Breast epithelium (tissue), 4 donors: ENCODE measurements at regions not wholly inside any gene's neighbourhood (a gene's known extent, or its start where the extent isn't known, plus 50 kb on each side); places are given as distances from the start of the nearest gene placed in this dataset.

ENCODE experiments used
- DNase-seq, 2 donors: peaks; one replicate each; pipeline ENCODE4 v3.0.0-alpha.2; 2019; ENCODE audit warnings: low spot score in 2 of 2
- H3K27ac ChIP-seq, 2 donors: fragments of 200-600 bp; sonication (generic) in 1 of 2; one replicate each; pipeline ENCODE4 v1.5.1; 2016 to 2019; ENCODE audit warnings: mild to moderate bottlenecking in 1 of 2
- H3K27me3 ChIP-seq, 2 donors: fragments of 200-600 bp; sonication (generic) in 1 of 2; one replicate each; pipeline versions ENCODE4 v1.5.1 to v1.6.0; 2017 to 2019; ENCODE audit warnings: control low read depth in 1 of 2, mild to moderate bottlenecking in 1 of 2
- H3K36me3 ChIP-seq: fragments of 200-600 bp; one replicate; pipeline ENCODE4 v1.5.1; 2019
- H3K4me1 ChIP-seq, 2 donors: fragments of 200-600 bp; sonication (generic); one replicate each; pipeline ENCODE4 v1.5.1; 2016 to 2019; ENCODE audit warnings: control low read depth in 1 of 2
- H3K4me3 ChIP-seq, 3 donors: fragments of 200-600 bp; sonication (generic); 1 replicate in 2 of 3; 2 replicates in 1 of 3; pipeline ENCODE4 v1.5.1; 2016 to 2019; ENCODE audit warnings: mild to moderate bottlenecking in 3 of 3, moderate library complexity in 2 of 3
- H3K9me3 ChIP-seq, 2 donors: fragments of 200-600 bp; sonication (generic) in 1 of 2; one replicate each; pipeline ENCODE4 v1.5.1; 2016 to 2019; ENCODE audit warnings: control low read depth in 1 of 2
- POLR2A ChIP-seq: fragments of 450-650 bp; IDR thresholded peaks from one replicate; pipeline ENCODE4 v1.6.1; 2016; ENCODE audit warnings: antibody characterized with exemption, mild to moderate bottlenecking, moderate library complexity
- POLR2AphosphoS5 ChIP-seq, 3 donors: sonication (generic); formaldehyde crosslinking; IDR thresholded peaks; one replicate each; pipeline ENCODE4 v1.6.1; 2017; ENCODE audit warnings: antibody characterized with exemption in 3 of 3
- intact Hi-C: fragments of 100-400 bp; cut with DNase I; formaldehyde crosslinking; loops from one replicate; pipeline ENCODE4 v1.15.1; 2023; ENCODE audit warnings: low total_unique reads
- TF ChIP-seq, protein P1 (sequence below), 3 donors: fragments of 450-650 bp; IDR thresholded peaks; one replicate each; pipeline ENCODE4 v1.5.1; 2016 to 2017; ENCODE audit warnings: antibody characterized with exemption in 3 of 3, mild to moderate bottlenecking in 3 of 3, moderate library complexity in 3 of 3

DNA sequence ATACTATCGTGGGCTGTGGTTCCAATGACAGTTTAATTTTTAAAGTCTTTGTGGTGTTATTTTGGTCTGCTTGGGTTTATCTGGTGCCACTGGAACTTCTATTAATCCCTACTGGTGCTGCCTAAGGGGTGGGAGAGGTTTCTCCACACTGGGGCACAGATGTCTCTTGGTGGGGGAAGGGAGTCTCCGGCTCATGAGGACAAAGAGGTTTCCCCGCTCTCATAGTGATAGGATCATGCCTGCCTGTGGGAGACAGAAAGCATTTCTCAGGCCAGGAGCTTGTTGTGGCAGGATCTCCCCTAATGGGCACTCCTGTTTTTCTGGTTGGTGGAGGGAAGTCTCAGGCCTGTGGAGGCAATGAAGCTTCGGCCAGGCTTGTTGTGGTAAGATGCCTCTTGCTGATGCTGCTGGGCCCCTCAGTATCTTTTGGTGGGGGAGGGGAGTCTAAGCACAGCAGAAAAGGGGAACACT, 84.3 kb upstream of the THRB start:
- H3K27me3 ChIP-seq = no peaks in the 10 kb centered on the region
- intact Hi-C loops = no loop called here
- TF ChIP-seq, protein P1, sequence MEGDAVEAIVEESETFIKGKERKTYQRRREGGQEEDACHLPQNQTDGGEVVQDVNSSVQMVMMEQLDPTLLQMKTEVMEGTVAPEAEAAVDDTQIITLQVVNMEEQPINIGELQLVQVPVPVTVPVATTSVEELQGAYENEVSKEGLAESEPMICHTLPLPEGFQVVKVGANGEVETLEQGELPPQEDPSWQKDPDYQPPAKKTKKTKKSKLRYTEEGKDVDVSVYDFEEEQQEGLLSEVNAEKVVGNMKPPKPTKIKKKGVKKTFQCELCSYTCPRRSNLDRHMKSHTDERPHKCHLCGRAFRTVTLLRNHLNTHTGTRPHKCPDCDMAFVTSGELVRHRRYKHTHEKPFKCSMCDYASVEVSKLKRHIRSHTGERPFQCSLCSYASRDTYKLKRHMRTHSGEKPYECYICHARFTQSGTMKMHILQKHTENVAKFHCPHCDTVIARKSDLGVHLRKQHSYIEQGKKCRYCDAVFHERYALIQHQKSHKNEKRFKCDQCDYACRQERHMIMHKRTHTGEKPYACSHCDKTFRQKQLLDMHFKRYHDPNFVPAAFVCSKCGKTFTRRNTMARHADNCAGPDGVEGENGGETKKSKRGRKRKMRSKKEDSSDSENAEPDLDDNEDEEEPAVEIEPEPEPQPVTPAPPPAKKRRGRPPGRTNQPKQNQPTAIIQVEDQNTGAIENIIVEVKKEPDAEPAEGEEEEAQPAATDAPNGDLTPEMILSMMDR (IDR thresholded peaks at IDR 0.05) = no peak
- TF ChIP-seq POLR2A = no peak
- no peak for TF ChIP-seq POLR2AphosphoS5 (IDR thresholded peaks at IDR 0.05)
- no peaks in the 10 kb centered on the region for H3K36me3 ChIP-seq
- H3K27ac ChIP-seq = no peak overlapping the region
- no peaks in the 10 kb centered on the region for H3K9me3 ChIP-seq
- no peak overlapping the region for H3K4me3 ChIP-seq
- no peak for DNase-seq
- no peaks in the 10 kb centered on the region for H3K4me1 ChIP-seq

DNA sequence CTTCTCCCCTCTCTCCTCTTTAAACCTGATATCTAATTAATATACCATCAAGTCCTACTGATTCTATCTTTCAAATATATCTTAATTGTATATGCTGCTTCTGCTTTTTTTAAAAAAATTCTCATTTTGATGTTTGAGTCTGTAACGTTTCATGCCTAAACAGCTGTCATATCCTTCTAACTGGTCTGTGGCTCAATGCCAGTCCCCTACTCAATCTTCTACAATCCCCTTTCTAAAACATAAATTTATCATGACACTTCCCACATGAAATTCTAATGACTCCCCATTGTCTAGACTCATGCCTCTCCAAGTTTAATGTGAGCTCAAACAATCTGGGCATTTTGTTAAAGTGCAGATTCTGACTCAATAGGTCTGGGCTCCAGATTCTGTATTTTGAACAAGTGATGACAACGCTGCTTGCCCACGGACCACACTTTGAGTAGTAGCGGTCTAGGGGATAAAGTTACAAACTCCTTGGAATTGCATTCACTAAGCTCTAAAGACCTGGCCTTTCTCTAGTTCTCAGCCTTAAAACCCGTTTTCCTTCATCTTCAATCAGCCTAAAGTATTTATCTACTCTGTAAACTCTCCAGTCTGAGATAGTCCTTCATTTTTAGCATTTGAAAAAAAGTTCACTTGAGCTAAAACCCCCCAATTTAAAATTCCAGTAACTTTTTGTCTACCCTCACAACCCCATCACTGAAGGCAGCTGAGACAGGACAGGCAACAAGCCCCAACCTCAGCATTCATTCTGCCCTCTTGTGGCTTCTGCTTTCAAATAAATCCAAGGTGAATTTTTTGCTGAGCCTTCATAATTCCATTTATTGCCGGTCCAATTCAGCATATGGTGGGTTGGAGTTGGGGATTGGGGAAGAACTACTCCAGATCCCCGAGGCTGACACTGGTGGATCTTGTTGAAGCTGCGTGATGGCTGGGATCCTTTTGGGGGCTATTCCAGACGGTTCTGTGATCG, 88.1 kb upstream of the THRB start:
- H3K27me3 ChIP-seq = no peaks in the 10 kb centered on the region
- no peak for DNase-seq
- H3K27ac ChIP-seq = no peak overlapping the region
- H3K36me3 ChIP-seq = no peaks in the 10 kb centered on the region
- H3K4me1 ChIP-seq = no peaks in the 10 kb centered on the region
- intact Hi-C loops = no loop called here
- no peak for TF ChIP-seq POLR2AphosphoS5 (IDR thresholded peaks at IDR 0.05)
- TF ChIP-seq, protein P1 (IDR thresholded peaks at IDR 0.05) = no peak
- TF ChIP-seq POLR2A = no peak
- no peaks in the 10 kb centered on the region for H3K9me3 ChIP-seq
- H3K4me3 ChIP-seq = no peak overlapping the region

DNA sequence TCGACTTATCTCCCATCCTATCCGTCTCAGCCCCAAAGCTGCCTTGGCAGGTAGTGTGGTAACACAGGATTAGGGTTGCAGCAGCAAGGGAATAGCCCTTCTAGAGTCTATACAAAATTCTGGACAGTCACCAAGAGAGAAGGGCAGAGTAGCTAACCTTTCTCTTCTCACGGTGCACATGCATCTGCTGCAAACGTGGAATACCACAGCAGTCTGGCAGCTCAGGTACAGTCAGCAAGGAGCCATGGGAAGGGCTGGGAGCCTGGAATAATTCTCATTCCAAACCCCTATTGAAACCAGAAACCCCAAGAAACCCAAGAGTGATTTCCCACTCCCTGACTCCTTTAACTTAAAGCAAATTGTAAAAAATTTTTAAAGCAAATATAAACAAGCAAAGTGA, 92.3 kb upstream of the THRB start:
- no peak for DNase-seq
- Histone ChIP-seq H3K4me1 (no peaks in the 10 kb centered on the region), H3K9me3 (no peaks in the 10 kb centered on the region), H3K27me3 (no peaks in the 10 kb centered on the region), H3K4me3 (no peak overlapping the region), H3K27ac (no peak overlapping the region), H3K36me3 (no peaks in the 10 kb centered on the region)
- intact Hi-C loops = no loop called here
- no peak for TF ChIP-seq POLR2A
- TF ChIP-seq, protein P1 (IDR thresholded peaks at IDR 0.05) = no peak
- TF ChIP-seq POLR2AphosphoS5 (IDR thresholded peaks at IDR 0.05) = no peak

DNA sequence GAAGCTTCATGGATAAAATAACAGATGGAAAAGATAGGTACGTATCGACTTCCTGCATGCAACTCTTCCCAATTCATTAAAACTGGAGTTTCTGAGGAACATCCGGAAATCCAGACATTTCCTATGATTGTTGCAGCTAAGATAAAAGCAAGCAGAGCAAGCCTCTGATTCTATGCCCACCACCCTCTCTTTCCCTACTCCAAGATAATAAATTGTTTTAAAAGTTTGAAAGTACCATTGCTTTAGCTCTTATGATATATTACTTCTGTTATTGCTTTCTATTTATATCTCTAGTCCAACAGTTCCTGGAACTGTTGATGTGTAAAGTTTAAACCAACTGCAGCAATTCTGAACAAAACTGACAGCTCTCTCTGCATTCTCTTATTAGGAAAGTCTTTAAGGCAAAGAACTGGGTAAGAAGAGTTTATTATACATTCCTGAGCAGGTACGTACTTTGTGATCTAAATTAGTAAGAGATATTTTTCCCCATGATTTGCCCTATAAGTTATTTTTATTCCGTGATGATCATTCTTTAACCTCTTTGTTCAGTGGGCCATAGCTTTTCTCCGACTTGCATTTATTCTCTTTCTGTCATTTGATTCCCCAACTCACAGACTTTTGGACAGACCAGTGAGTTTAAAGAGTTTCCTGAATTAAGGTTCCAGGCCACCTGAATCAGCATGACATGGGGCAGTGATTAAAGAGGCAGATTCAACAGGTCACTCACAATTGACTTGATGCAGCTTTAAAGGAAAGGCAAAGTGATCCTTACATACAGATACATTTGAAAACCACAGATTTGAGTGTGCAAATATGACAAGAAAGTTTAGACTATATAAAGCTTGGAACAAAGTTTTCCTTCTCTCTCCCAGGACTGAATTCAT, 94.2 kb upstream of the THRB start:
- intact Hi-C loops = no loop called here
- no peak for TF ChIP-seq POLR2A
- TF ChIP-seq POLR2AphosphoS5 (IDR thresholded peaks at IDR 0.05) = no peak
- TF ChIP-seq, protein P1 (IDR thresholded peaks at IDR 0.05) = no peak
- Histone ChIP-seq H3K9me3 (no peaks in the 10 kb centered on the region), H3K4me3 (no peak overlapping the region), H3K27ac (no peak overlapping the region), H3K27me3 (no peaks in the 10 kb centered on the region), H3K4me1 (no peaks in the 10 kb centered on the region), H3K36me3 (no peaks in the 10 kb centered on the region)
- no peak for DNase-seq
